Esophagus (tissue), 2 donors: ENCODE measurements at regions not wholly inside any gene's neighbourhood (a gene's known extent, or its start where the extent isn't known, plus 50 kb on each side); places are given as distances from the start of the nearest gene placed in this dataset.

Experiments
- H3K27ac ChIP-seq, 2 donors: one replicate each; pipeline ENCODE4 v1.5.1; 2013; ENCODE audit warnings: low read depth in 2 of 2, mild to moderate bottlenecking in 2 of 2, inconsistent platforms in 1 of 2, low read length in 1 of 2, moderate library complexity in 1 of 2
- H3K27me3 ChIP-seq, 2 donors: one replicate each; pipeline ENCODE4 v1.6.1; 2013; ENCODE audit warnings: low read length in 2 of 2, control low read depth in 1 of 2, mild to moderate bottlenecking in 1 of 2; ENCODE audit not compliant: insufficient read depth in 2 of 2, control insufficient read depth in 1 of 2
- H3K36me3 ChIP-seq, 2 donors: one replicate each; pipeline ENCODE4 v1.6.1; 2013; ENCODE audit warnings: low read length in 1 of 2; ENCODE audit not compliant: control insufficient read depth in 2 of 2, insufficient read depth in 2 of 2
- H3K4me1 ChIP-seq, 2 donors: one replicate each; pipeline ENCODE4 v1.6.1; 2013; ENCODE audit warnings: low read length in 1 of 2; ENCODE audit not compliant: control insufficient read depth in 2 of 2, insufficient read depth in 2 of 2
- H3K4me3 ChIP-seq, 2 donors: one replicate each; pipeline ENCODE4 v1.5.1; 2013; ENCODE audit warnings: low read length in 2 of 2, mild to moderate bottlenecking in 2 of 2, low read depth in 1 of 2, moderate library complexity in 1 of 2
- H3K9me3 ChIP-seq, 2 donors: one replicate each; pipeline ENCODE4 v1.6.1; 2013; ENCODE audit warnings: mild to moderate bottlenecking in 2 of 2, low read depth in 1 of 2, low read length in 1 of 2, moderate library complexity in 1 of 2; ENCODE audit not compliant: control insufficient read depth in 2 of 2, insufficient read depth in 1 of 2
- whole genome bisulfite sequencing, 2 donors: extraction: QIAGEN DNeasy Blood & Tissue Kit; methylation state at CpG; one replicate each; pipeline ENCODE4 v1.1.7; 2013; 5-methylcytosine and 5-hydroxymethylcytosine counted together
- donor health status: healthy with polysubstance abuse.
- donor health status: Bipolar disorder and iron deficiency.

DNA sequence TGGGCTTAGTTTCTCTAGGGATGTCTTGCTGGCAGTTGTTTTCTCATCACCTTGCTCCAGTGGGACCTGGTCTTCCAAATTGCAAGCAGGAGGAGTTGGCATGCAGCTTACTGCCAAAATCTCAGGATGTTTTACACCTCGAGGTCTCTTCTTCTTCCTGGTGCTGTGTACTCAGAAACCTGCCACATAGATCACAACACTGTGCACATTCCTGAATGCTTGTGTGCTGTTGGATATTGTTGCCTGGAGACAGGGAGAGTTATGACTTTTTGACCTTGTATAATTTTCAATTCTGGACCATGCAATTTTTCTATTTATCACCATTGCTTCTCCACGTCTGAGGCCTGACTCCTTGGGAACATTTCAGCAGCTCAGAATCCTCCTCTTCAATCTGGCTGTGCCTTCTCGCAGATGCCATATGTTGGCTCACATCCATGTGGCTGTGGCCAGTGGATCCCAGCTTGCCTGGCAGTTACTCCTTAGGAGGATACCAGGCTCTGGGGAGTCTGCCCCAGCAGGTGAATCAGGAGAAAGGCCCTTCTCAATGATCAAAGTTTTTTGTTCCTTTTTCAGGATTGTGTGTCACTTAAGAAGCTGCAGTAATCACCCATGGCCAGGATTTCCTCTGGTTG lies 489.3 kb downstream of the TSN start:
- H3K27ac ChIP-seq = no peak overlapping the region
- 54 to 62% methylated on average over 3 of the region's 3 CpGs for WGBS, 2 donors
- H3K9me3 ChIP-seq = peaks cover 0 to 4% of the 10 kb centered on the region in 2 donors
- no peaks in the 10 kb centered on the region for H3K36me3 ChIP-seq
- H3K4me3 ChIP-seq = no peak overlapping the region
- no peaks in the 10 kb centered on the region for H3K4me1 ChIP-seq
- H3K27me3 ChIP-seq = no peaks in the 10 kb centered on the region

DNA sequence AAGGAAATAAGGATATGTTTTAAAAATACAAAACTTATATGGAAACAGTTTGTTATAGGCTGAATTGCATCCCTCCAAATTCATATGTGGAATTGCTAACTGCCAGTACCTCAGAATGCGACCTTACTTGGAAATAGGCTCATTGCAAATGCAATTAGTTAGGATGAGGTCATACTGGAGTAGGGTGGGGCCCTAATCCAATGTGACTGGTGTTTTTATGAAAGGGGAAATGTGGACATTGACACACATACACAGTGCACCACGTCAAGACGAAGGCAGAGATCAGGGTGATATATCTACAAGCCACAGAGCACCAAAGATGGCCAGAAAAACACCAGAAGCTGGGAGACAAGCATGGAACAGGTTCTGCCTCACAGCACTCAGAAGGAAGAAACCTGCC lies 494.2 kb downstream of the TSN start:
- Histone ChIP-seq H3K9me3 (no peaks in the 10 kb centered on the region), H3K27me3 (no peaks in the 10 kb centered on the region), H3K4me1 (no peaks in the 10 kb centered on the region), H3K4me3 (no peak overlapping the region), H3K36me3 (no peaks in the 10 kb centered on the region), H3K27ac (no peak overlapping the region)
- 61 to 69% methylated on average over 3 of the region's 3 CpGs for WGBS, 2 donors

DNA sequence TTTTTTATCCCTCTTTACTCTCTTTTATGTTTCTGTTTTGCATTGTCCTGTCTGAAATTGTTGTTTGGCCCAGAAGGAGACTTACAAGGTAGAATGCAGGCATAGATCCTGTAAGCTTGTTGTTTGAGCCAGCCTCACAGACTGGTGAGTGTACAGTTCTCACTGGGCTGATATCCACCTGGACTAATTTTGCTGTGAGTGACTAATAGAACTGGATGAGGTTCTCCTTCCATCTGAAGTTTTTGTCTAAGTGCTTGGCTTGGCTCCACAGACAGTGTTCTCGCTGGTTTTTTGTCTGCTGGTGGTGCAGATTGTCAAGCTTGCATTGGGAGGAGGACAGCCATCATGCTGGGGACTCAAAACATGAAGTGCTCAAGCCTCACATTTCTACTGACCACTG lies 495.7 kb downstream of the TSN start:
- Histone ChIP-seq H3K27me3 (no peaks in the 10 kb centered on the region), H3K27ac (no peak overlapping the region), H3K4me3 (no peak overlapping the region), H3K9me3 (no peaks in the 10 kb centered on the region), H3K4me1 (no peaks in the 10 kb centered on the region), H3K36me3 (no peaks in the 10 kb centered on the region)
- 55 to 66% methylated on average over 1 of the region's 1 CpG for whole genome bisulfite sequencing, 2 donors

DNA sequence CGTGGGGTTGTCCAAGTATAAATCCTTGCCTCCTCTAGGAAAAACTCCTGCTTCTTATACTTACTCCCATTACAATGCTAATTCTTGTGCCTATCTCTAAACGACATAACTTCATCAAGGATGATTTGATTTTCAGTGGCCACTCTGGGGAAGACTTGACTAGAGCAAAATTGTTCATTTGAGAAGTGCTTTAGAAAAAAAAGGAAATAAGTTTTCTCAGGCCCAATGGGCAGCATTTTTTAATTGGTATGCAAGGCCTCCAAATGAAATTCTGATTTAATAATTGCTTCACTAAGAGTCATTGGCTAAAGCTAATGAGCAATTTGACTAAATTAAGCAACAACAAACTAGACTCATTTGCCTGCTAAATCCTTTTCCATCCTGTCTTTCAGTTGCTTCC lies 496.1 kb downstream of the TSN start:
- Histone ChIP-seq H3K36me3 (no peaks in the 10 kb centered on the region), H3K27me3 (no peaks in the 10 kb centered on the region), H3K27ac (no peak overlapping the region), H3K9me3 (no peaks in the 10 kb centered on the region), H3K4me3 (no peak overlapping the region), H3K4me1 (no peaks in the 10 kb centered on the region)
- 50 to 63% methylated on average over 2 of the region's 2 CpGs for WGBS, 2 donors

DNA sequence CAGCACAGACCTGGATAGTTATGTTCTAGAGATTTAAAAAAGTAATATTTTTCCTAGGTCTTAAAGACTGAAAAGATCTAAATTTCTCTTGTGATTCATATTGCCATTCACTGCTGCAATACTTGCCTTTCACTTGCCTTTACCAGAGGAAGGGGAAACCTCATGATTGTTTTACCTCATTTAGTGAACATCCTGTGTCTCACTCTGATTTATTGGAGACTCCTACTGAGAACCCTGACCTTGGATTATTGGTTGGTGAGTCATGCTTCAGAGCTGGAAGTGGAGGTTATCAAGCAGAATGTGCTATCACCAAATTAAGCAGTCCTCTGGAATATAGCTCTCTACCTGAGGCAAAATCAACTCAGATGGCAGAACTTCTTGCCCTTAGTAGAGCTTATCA lies 500.5 kb downstream of the TSN start:
- Histone ChIP-seq H3K27me3 (no peaks in the 10 kb centered on the region), H3K4me1 (no peaks in the 10 kb centered on the region), H3K4me3 (no peak overlapping the region), H3K36me3 (no peaks in the 10 kb centered on the region), H3K27ac (no peak overlapping the region), H3K9me3 (no peaks in the 10 kb centered on the region)

DNA sequence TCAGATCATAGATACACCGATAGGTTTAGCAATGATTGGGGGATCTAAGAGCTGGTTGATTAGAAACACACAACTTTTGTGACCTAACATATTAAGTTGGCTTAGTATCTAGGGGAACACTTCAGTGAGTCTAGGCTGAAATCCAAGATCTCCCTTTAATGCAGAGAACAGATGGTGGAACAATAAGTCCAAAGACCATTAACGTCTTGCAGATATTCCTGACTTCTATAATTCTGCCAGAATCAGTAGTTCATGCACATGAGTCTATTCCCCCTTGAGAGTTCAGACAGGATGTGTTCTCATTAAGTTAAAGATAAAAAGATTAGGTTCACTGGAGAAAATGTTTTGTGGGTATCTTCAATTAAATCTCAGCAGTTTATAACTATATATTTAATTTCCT lies 506.5 kb downstream of the TSN start:
- WGBS, 2 donors = 59 to 65% methylated on average over 2 of the region's 2 CpGs
- H3K27ac ChIP-seq = no peak overlapping the region

DNA sequence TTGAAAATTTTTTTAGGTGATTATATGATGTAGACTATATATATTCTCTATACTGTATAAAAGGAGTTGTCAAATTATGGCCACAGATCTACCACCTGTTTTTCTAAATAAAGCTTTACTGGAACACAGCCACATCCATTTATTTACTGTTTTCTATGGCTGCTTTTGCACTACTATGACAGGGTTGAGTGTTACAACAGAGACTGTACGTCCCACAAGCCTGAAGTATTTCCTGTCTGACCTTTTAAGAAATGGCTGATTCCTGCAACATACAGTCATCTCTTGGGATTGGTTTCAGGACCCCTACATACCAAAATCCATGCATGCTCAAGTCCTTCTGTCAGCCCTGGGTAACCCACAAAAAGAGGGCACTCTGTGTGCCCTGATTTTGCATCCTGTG lies 508.3 kb downstream of the TSN start:
- H3K27me3 ChIP-seq = no peaks in the 10 kb centered on the region
- H3K4me3 ChIP-seq = no peak overlapping the region
- no peaks in the 10 kb centered on the region for H3K9me3 ChIP-seq
- no peak overlapping the region for H3K27ac ChIP-seq
- WGBS, 2 donors = 50 to 61% methylated on average over 1 of the region's 1 CpG
- no peaks in the 10 kb centered on the region for H3K36me3 ChIP-seq
- no peaks in the 10 kb centered on the region for H3K4me1 ChIP-seq

More for the DNA sequence above, 506.5 kb downstream of the TSN start:
- Histone ChIP-seq H3K4me1 (no peaks in the 10 kb centered on the region), H3K36me3 (no peaks in the 10 kb centered on the region), H3K4me3 (no peak overlapping the region), H3K27me3 (no peaks in the 10 kb centered on the region), H3K9me3 (no peaks in the 10 kb centered on the region)

DNA sequence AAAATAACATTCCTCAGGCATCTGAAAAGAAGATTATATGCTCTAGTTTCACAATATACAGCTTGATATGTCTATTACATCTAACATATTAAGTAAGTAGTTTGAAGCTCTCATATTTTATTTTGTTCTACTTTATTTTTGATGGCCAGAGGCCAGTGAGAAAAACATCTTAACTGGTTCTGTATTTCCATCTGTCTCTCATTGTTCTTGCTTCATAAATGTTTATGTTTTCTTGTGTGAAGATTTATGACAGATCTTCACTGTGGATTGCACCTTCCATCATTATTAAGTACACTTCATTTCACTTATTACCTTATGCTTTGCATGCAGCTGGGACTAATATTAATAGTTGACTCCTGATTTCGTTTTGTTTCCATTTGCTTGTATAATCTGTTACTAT lies 511.2 kb downstream of the TSN start:
- no peaks in the 10 kb centered on the region for H3K27me3 ChIP-seq
- WGBS, 2 donors = 25 to 27% methylated on average over 1 of the region's 1 CpG

DNA sequence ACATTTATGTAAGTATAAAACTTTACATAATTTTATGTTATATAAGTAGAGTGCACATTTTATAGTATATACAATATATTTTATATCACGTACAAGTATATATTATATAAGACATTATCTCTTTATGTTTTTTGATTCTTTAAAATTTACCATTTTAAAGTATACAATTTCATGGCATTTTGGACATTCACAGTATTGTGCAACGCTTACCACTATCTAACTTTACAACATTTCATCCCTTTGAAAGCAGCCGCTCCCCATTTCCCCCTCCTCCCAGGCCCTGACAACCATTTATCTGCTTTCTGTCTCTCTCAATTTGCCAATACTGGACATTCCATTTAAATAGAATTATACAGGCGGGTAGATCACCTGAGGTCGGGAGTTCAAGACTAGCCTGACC lies 512.5 kb downstream of the TSN start:
- 88 to 93% methylated on average over 5 of the region's 5 CpGs for WGBS, 2 donors
- no peak overlapping the region for H3K4me3 ChIP-seq
- no peaks in the 10 kb centered on the region for H3K4me1 ChIP-seq
- H3K27ac ChIP-seq = no peak overlapping the region
- peaks cover 0 to 2% of the 10 kb centered on the region in 2 donors for H3K9me3 ChIP-seq
- H3K27me3 ChIP-seq = no peaks in the 10 kb centered on the region
- H3K36me3 ChIP-seq = no peaks in the 10 kb centered on the region

More for the DNA sequence above, 511.2 kb downstream of the TSN start:
- Histone ChIP-seq H3K36me3 (no peaks in the 10 kb centered on the region), H3K27ac (no peak overlapping the region), H3K4me1 (no peaks in the 10 kb centered on the region), H3K9me3 (no peaks in the 10 kb centered on the region), H3K4me3 (no peak overlapping the region)

DNA sequence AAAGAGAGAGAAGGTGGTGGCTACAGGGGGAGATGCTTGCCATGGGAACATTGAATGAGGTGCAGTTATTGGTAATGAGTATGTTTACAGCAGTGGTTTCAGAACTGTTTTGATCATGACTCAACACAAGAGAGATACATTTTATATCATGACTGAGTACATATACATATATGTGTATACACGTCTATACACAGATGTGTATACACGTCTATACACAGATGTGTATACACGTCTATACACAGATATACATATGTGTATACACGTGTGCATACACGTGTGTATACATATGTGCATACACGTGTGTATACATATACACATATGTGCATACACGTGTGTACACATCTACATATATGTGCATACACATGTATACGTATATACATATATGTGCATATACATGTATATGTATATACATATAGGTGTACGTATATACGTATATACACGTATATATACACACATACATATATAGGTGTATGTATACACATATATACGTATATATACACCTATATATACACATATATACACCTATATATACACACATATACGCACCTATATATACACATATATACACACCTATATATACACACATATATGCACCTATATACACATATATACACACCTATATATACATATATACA lies 518.5 kb downstream of the TSN start:
- 87 to 90% methylated on average over 11 of the region's 13 CpGs for WGBS, 2 donors

More for the DNA sequence above, 518.5 kb downstream of the TSN start:
- no peak overlapping the region for H3K4me3 ChIP-seq
- no peak overlapping the region for H3K27ac ChIP-seq
- no peaks in the 10 kb centered on the region for H3K27me3 ChIP-seq
- no peaks in the 10 kb centered on the region for H3K4me1 ChIP-seq
- H3K9me3 ChIP-seq = peaks cover 0 to 2% of the 10 kb centered on the region in 2 donors
- H3K36me3 ChIP-seq = no peaks in the 10 kb centered on the region
